ENCODE measurements at regions not wholly inside any gene's neighbourhood (a gene's known extent, or its start where the extent isn't known, plus 50 kb on each side); places are given as distances from the start of the nearest gene placed in this dataset.

DNA sequence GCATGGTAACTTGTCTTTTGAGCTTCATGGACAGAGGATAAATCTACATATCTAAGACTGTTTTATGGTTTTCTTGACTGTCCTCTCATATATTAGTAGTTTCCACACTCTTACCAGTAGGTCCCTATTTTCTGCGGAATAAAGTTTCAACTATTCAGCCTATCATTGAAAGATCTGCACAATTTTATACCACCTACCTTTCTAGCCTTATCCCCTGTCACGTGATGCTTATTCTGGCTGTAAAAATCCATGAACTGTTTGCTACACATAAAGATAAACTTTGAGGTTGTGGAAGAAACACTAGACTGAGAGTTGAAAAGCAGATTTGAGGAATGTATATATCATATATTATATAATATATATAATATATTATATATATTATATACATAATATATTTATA is 423.8 kb downstream of the TENT5A start:
- TF ChIP-seq ZNF274 (IDR thresholded peaks at IDR 0.05; ENCODE audit: low read depth, low read length): no peak
- TF ChIP-seq YY1 (IDR thresholded peaks at IDR 0.05; ENCODE audit: insufficient read depth, insufficient read length): no peak
- TF ChIP-seq SUZ12 (IDR thresholded peaks at IDR 0.05; ENCODE audit: extremely low read depth, insufficient read depth, insufficient read length): no peak

All from NT2/D1 (cell line).